ENCODE measurements at regions not wholly inside any gene's neighbourhood (a gene's known extent, or its start where the extent isn't known, plus 50 kb on each side); places are given as distances from the start of the nearest gene placed in this dataset.

GRCh38 chr5:98513380-98513779, 260.1 kb upstream of the RGMB start:
- TF ChIP-seq KLF16 (tag by site-specific recombination; IDR thresholded peaks at IDR 0.05) (no peak), ZBTB6 (tag by site-specific recombination; IDR thresholded peaks at IDR 0.05) (no peak), ZNF768 (tag by site-specific recombination; IDR thresholded peaks at IDR 0.05) (no peak), ZNF266 (tag by site-specific recombination; IDR thresholded peaks at IDR 0.05; ENCODE audit: low read depth) (no peak), KLF1 (tag by site-specific recombination; IDR thresholded peaks at IDR 0.05) (no peak)
- Histone ChIP-seq H3K36me3 (ENCODE audit: control insufficient read depth in 2 of 2, insufficient read depth in 1 of 2, low read length in 2 of 2) (no peaks in the 10 kb centered on the region), H3K27ac (ENCODE audit: extremely low read depth, low read depth, low read length) (no peak overlapping the region), H3K4me1 (ENCODE audit: control insufficient read depth, insufficient read depth, low read length) (no peaks in the 10 kb centered on the region), H3K4me3 (ENCODE audit: low read depth, low read length) (no peak overlapping the region), H3K9me3 (ENCODE audit: control insufficient read depth, insufficient read depth, low read depth, low read length) (no peaks in the 10 kb centered on the region)
- ChIA-PET POLR2A (no interaction called here), CTCF (interaction anchor here (0.5 to 0.6 kb wide), 2 partner anchors 29 to 67 kb away, joined by 3 read pairs; no protein-coding TSS in a partner anchor)

- POLR2A ChIA-PET: no interaction called here
- no peak overlapping the region for H3K27ac ChIP-seq (ENCODE audit: extremely low read depth, low read depth, low read length)
Observed at GRCh38 chr5:98514215-98514614, 259.2 kb upstream of the RGMB start.

GRCh38 chr5:98516701-98517100, 256.8 kb upstream of the RGMB start:
- ChIA-PET POLR2A (no interaction called here), CTCF (no interaction called here)
- Histone ChIP-seq H3K36me3 (ENCODE audit: control insufficient read depth in 2 of 2, insufficient read depth in 1 of 2, low read length in 2 of 2) (no peaks in the 10 kb centered on the region), H3K4me3 (ENCODE audit: low read depth, low read length) (no peak overlapping the region), H3K27ac (ENCODE audit: extremely low read depth, low read depth, low read length) (no peak overlapping the region), H3K9me3 (ENCODE audit: control insufficient read depth, insufficient read depth, low read depth, low read length) (no peaks in the 10 kb centered on the region), H3K4me1 (ENCODE audit: control insufficient read depth, insufficient read depth, low read length) (no peaks in the 10 kb centered on the region)
- TF ChIP-seq ZNF184 (tag by site-specific recombination; IDR thresholded peaks at IDR 0.05) (no peak), ZIC2 (tag by site-specific recombination; IDR thresholded peaks at IDR 0.05) (no peak), ZBTB6 (tag by site-specific recombination; IDR thresholded peaks at IDR 0.05) (no peak), ZFP41 (tag by site-specific recombination; IDR thresholded peaks at IDR 0.05; ENCODE audit: borderline replicate concordance) (no peak), ZSCAN23 (tag by site-specific recombination; IDR thresholded peaks at IDR 0.05) (no peak), ZBTB21 (tag by site-specific recombination; IDR thresholded peaks at IDR 0.05) (no peak), ZNF16 (tag by site-specific recombination; IDR thresholded peaks at IDR 0.05; ENCODE audit: low read depth) (no peak), SP2 (tag by site-specific recombination; IDR thresholded peaks at IDR 0.05) (no peak)

More at GRCh38 chr5:98514215-98514614, 259.2 kb upstream of the RGMB start:
- Histone ChIP-seq H3K9me3 (ENCODE audit: control insufficient read depth, insufficient read depth, low read depth, low read length) (no peaks in the 10 kb centered on the region), H3K4me1 (ENCODE audit: control insufficient read depth, insufficient read depth, low read length) (no peaks in the 10 kb centered on the region), H3K4me3 (ENCODE audit: low read depth, low read length) (no peak overlapping the region), H3K36me3 (ENCODE audit: control insufficient read depth in 2 of 2, insufficient read depth in 1 of 2, low read length in 2 of 2) (no peaks in the 10 kb centered on the region)
- CTCF ChIA-PET: interaction anchor here (0.6 kb wide), 1 partner anchor 68 kb away, joined by 3 read pairs; no protein-coding TSS in a partner anchor
- TF ChIP-seq ZNF302 (tag by site-specific recombination; IDR thresholded peaks at IDR 0.05; ENCODE audit: low read depth) (no peak), CTCF (tag by site-specific recombination; IDR thresholded peaks at IDR 0.05) (no peak), ZSCAN23 (tag by site-specific recombination; IDR thresholded peaks at IDR 0.05) (no peak), ZNF488 (tag by site-specific recombination; IDR thresholded peaks at IDR 0.05) (no peak), ZNF423 (tag by site-specific recombination; IDR thresholded peaks at IDR 0.05) (no peak), ZNF530 (tag by site-specific recombination; IDR thresholded peaks at IDR 0.05; ENCODE audit: low read depth) (no peak), ZNF654 (tag by site-specific recombination; IDR thresholded peaks at IDR 0.05; ENCODE audit: low read depth) (no peak), HOXC10 (CRISPR knock-in tag; IDR thresholded peaks at IDR 0.05) (no peak), ZNF202 (tag by site-specific recombination; IDR thresholded peaks at IDR 0.05; ENCODE audit: borderline replicate concordance) (no peak), ZNF416 (tag by site-specific recombination; IDR thresholded peaks at IDR 0.05) (no peak), KLF9 (tag by site-specific recombination; IDR thresholded peaks at IDR 0.05; ENCODE audit: low read depth) (no peak), ZNF571 (tag by site-specific recombination; IDR thresholded peaks at IDR 0.05) (no peak), ZNF785 (tag by site-specific recombination; IDR thresholded peaks at IDR 0.05) (no peak), IKZF3 (tag by site-specific recombination; IDR thresholded peaks at IDR 0.05) (no peak), SP7 (tag by site-specific recombination; IDR thresholded peaks at IDR 0.05) (no peak)
